HepG2 (cell line): ENCODE measurements at regions not wholly inside any gene's neighbourhood (a gene's known extent, or its start where the extent isn't known, plus 50 kb on each side); places are given as distances from the start of the nearest gene placed in this dataset.

Source experiments
- ATAC-seq: fragments of 200-7000 bp; cut with Tn5 transposase; 3 replicates; pipeline ENCODE4 v1.9.1; 2020; ENCODE audit warnings: mild to moderate bottlenecking, moderate library complexity
- BruUV-seq: library from RNA; stranded (reverse); fragments of 400-500 nt; replicated peaks from 2 replicates; lab custom pipeline; 2021; lab: Mats Ljungman, UMichigan
- CTCF ChIA-PET: fragments of 300-600 bp; formaldehyde crosslinking; extraction: SDS; loops from one replicate; lab custom pipeline; 2021; ENCODE audit warnings: low total read pairs, inconsistent platforms, low intra/inter-chr PET ratio; lab: Yijun Ruan, JAX
- POLR2A ChIA-PET: fragments of 350-600 bp; sonication (Branson Sonifier 250); formaldehyde crosslinking; loops from one replicate; lab custom pipeline; 2020; ENCODE audit warnings: antibody characterized with exemption, inconsistent platforms; lab: Yijun Ruan, JAX
- DNase-seq: peaks from one replicate; pipeline ENCODE4 v3.0.0-alpha.2; 2015; ENCODE audit warnings: low spot score
- FAIRE-seq: peaks from 3 replicates; lab custom pipeline; 2011; peaks lifted over from hg19 to GRCh38; lab: Jason Lieb, UNC
- H2AFZ ChIP-seq: one replicate; pipeline ENCODE4 v1.6.1; 2011; ENCODE audit warnings: low read length, inconsistent platforms
- H3K27ac ChIP-seq: fragments of 300-600 bp; 3 replicates; pipeline ENCODE4 v1.8.0; 2011; ENCODE audit warnings: mixed run types, mild to moderate bottlenecking, mixed read lengths, low read length, inconsistent platforms; ENCODE audit not compliant: insufficient read depth; ENCODE audit errors: extremely low read length
- H3K27me3 ChIP-seq, 2 experiments: fragments of 200-600 bp in 1 of 2; 2 replicates in 1 of 2; 3 replicates in 1 of 2; pipeline versions ENCODE4 v1.6.0 to v1.8.0; 2011; ENCODE audit warnings: low read length in 2 of 2, mild to moderate bottlenecking in 2 of 2, moderate library complexity in 2 of 2, inconsistent platforms in 1 of 2; ENCODE audit not compliant: insufficient read depth in 2 of 2, control insufficient read depth in 1 of 2
- H3K36me3 ChIP-seq, 2 experiments: fragments of 200-600 bp in 1 of 2; replicated peaks in 1 of 2; 2 replicates in 1 of 2; 3 replicates in 1 of 2; pipeline versions ENCODE4 v1.5.1 to v1.8.0; 2011; ENCODE audit warnings: low read length in 2 of 2, inconsistent platforms in 1 of 2; ENCODE audit not compliant: insufficient read depth in 2 of 2, control insufficient read depth in 1 of 2
- H3K4me1 ChIP-seq: 2 replicates; pipeline ENCODE4 v1.5.1; 2012; ENCODE audit warnings: low read length, inconsistent platforms; ENCODE audit not compliant: insufficient read depth
- H3K4me2 ChIP-seq: 2 replicates; pipeline ENCODE4 v1.6.0; 2011; ENCODE audit warnings: low read depth, low read length, inconsistent platforms
- H3K4me3 ChIP-seq, 3 experiments: fragments of 200-600 bp in 1 of 3; sonication (generic), shearing (Covaris generic) in 1 of 3; replicated peaks in 1 of 3; 2 replicates each; pipeline ENCODE4 v1.5.1; 2011 to 2016; ENCODE audit warnings: low read length in 3 of 3, inconsistent platforms in 2 of 3, low read depth in 2 of 3, mild to moderate bottlenecking in 2 of 3, control low read depth in 1 of 3, mixed read lengths in 1 of 3; ENCODE audit not compliant: insufficient read depth in 1 of 3
- H3K79me2 ChIP-seq: one replicate; pipeline ENCODE4 v1.6.1; 2011; ENCODE audit warnings: low read length, inconsistent platforms; ENCODE audit not compliant: insufficient read depth
- H3K9ac ChIP-seq: 2 replicates; pipeline ENCODE4 v1.6.0; 2011; ENCODE audit warnings: mild to moderate bottlenecking, low read depth, low read length, inconsistent platforms; ENCODE audit not compliant: insufficient read depth
- H3K9me3 ChIP-seq: 2 replicates; pipeline ENCODE4 v1.5.1; 2012; ENCODE audit warnings: mild to moderate bottlenecking, low read length
- H4K20me1 ChIP-seq: 2 replicates; pipeline ENCODE4 v1.6.0; 2011; ENCODE audit warnings: inconsistent platforms, mild to moderate bottlenecking, low read length, moderate library complexity; ENCODE audit not compliant: insufficient read depth
- AFF4 ChIP-seq: sonication (generic); formaldehyde crosslinking; IDR thresholded peaks from 2 replicates; pipeline ENCODE4 v1.4.0; 2020; ENCODE audit warnings: missing genetic modification reagents
- AGO1 ChIP-seq: fragments of 200-400 bp; formaldehyde crosslinking; IDR thresholded peaks from 2 replicates; pipeline ENCODE4 v1.6.1; 2017; ENCODE audit warnings: mild to moderate bottlenecking, low read depth, low read length, moderate library complexity; ENCODE audit not compliant: poor library complexity, severe bottlenecking
- ATF3 ChIP-seq: sonication (generic); formaldehyde crosslinking; IDR thresholded peaks from 2 replicates; pipeline ENCODE4 v1.4.0; 2020; ENCODE audit warnings: missing genetic modification reagents
- BHLHE40 ChIP-seq: IDR thresholded peaks from 2 replicates; pipeline ENCODE4 v1.6.1; 2011; ENCODE audit warnings: low read length, improper control_type of control experiment
- EHMT2 ChIP-seq: fragments of 200-600 bp; sonication (generic); IDR thresholded peaks from 2 replicates; pipeline ENCODE4 v1.7.0; 2017; ENCODE audit warnings: antibody characterized with exemption, low read depth, low read length, borderline replicate concordance
- MEIS2 ChIP-seq: sonication (generic); formaldehyde crosslinking; IDR thresholded peaks from 2 replicates; pipeline ENCODE4 v1.9.0; 2021; ENCODE audit warnings: mild to moderate bottlenecking, missing genetic modification reagents
- MTA3 ChIP-seq: sonication (generic); formaldehyde crosslinking; IDR thresholded peaks from 2 replicates; pipeline ENCODE4 v1.4.0; 2020; ENCODE audit warnings: missing genetic modification reagents
- NCOA5 ChIP-seq: sonication (generic); formaldehyde crosslinking; IDR thresholded peaks from 2 replicates; pipeline ENCODE4 v1.4.0; 2020; ENCODE audit warnings: missing genetic modification reagents
- NPAS2 ChIP-seq: sonication (generic); formaldehyde crosslinking; IDR thresholded peaks from 2 replicates; pipeline ENCODE4 v1.8.0; 2022; ENCODE audit warnings: mild to moderate bottlenecking, missing genetic modification reagents, borderline replicate concordance
- RAD21 ChIP-seq: fragments of 450-650 bp; formaldehyde crosslinking; IDR thresholded peaks from 2 replicates; pipeline ENCODE4 v1.5.0; 2020; ENCODE audit warnings: mild to moderate bottlenecking
- SAP130 ChIP-seq: IDR thresholded peaks from 2 replicates; pipeline ENCODE4 v1.6.1; 2016; ENCODE audit warnings: low read depth
- SIN3A ChIP-seq: IDR thresholded peaks from 2 replicates; pipeline ENCODE4 v1.6.1; 2011; ENCODE audit warnings: low read depth, mild to moderate bottlenecking, control low read depth, low read length, borderline replicate concordance
- SKI ChIP-seq: fragments of 450-650 bp; IDR thresholded peaks from one replicate; pipeline ENCODE4 v1.6.1; 2018; ENCODE audit warnings: mild to moderate bottlenecking; ENCODE audit not compliant: partially characterized antibody
- ZNF619 ChIP-seq: sonication (generic); formaldehyde crosslinking; IDR thresholded peaks from 2 replicates; pipeline ENCODE4 v1.4.0; 2020; ENCODE audit warnings: mild to moderate bottlenecking, missing genetic modification reagents
- WGBS: methylation state at CpG from one replicate; pipeline ENCODE4 v1.1.6; 2017; ENCODE audit warnings: low lambda C conversion rate; 5-methylcytosine and 5-hydroxymethylcytosine counted together
- in situ Hi-C: cut with HindIII; loops from 2 replicates; pipeline ENCODE4 v1.10.0; 2017; ENCODE audit warnings: low pct_unique_long_range_greater_than_20kb; ENCODE audit not compliant: extremely low pct_ligation_motif_present
- intact Hi-C: fragments of 100-400 bp; cut with micrococcal nuclease; formaldehyde crosslinking; loops from one replicate; pipeline ENCODE4 v1.10.0; 2022; ENCODE audit not compliant: unreplicated experiment

GRCh38 chr21:26739189-26739588, 106.0 kb downstream of the ADAMTS1 start (continued):
- TF ChIP-seq BHLHE40 (no peak), SKI (no peak)

GRCh38 chr21:26736449-26736848, 108.8 kb downstream of the ADAMTS1 start:
- H3K27me3 ChIP-seq: no peaks in the 10 kb centered on the region
- H2AFZ ChIP-seq: no peak overlapping the region
- intact Hi-C loops: no loop called here
- ChIA-PET POLR2A (no interaction called here), CTCF (no interaction called here)
- H3K79me2 ChIP-seq: no peaks in the 10 kb centered on the region
- H3K9me3 ChIP-seq: peaks cover 35% of the 10 kb centered on the region
- no peak overlapping the region for H3K27ac ChIP-seq
- H3K4me3 ChIP-seq: no peak overlapping the region
- in situ Hi-C loops: no loop called here
- no peak for ATAC-seq
- H3K4me1 ChIP-seq: no peaks in the 10 kb centered on the region
- H3K4me2 ChIP-seq: no peak overlapping the region
- FAIRE-seq: no peak
- no TSS peak for BruUV-seq
- TF ChIP-seq NPAS2 (no peak), RAD21 (CRISPR knock-in tag) (no peak), AGO1 (no peak), AFF4 (no peak), MTA3 (CRISPR knock-in tag) (no peak), EHMT2 (no peak), MEIS2 (no peak), ATF3 (CRISPR knock-in tag) (no peak), NCOA5 (CRISPR knock-in tag) (no peak), SIN3A (no peak), ZNF619 (CRISPR knock-in tag) (no peak), SAP130 (no peak)
- no peaks in the 10 kb centered on the region for H3K36me3 ChIP-seq
- no peak overlapping the region for H3K9ac ChIP-seq
- DNase-seq: no peak
- H4K20me1 ChIP-seq: no peaks in the 10 kb centered on the region
- 100% methylated on average over 1 of the region's 1 CpG for WGBS
